ENCODE measurements at regions not wholly inside any gene's neighbourhood (a gene's known extent, or its start where the extent isn't known, plus 50 kb on each side); places are given as distances from the start of the nearest gene placed in this dataset.
"Not testable (repeated sequence)": the region's sequence is repeated elsewhere in the genome, so short reads cannot be mapped to it uniquely, and the experiment has no call there.

- DNase-seq, result no peak
These were observed 82.4 kb upstream of the MAGI3 start for GRCh38 chr1:113307771-113308445.

- not testable (repeated sequence) for DNase-seq
These were observed 77.7 kb upstream of the MAGI3 start for GRCh38 chr1:113312651-113313050.

GRCh38 chr1:113314600-113314999, 75.7 kb upstream of the MAGI3 start:
- no peak for DNase-seq

GRCh38 chr1:113320272-113320671, 70.0 kb upstream of the MAGI3 start:
- no peak for DNase-seq

GRCh38 chr1:113320972-113321680, 69.2 kb upstream of the MAGI3 start:
- DNase-seq, result no peak

GRCh38 chr1:113321771-113322387, 68.4 kb upstream of the MAGI3 start:
- no peak for DNase-seq

- no peak for DNase-seq
These were observed 67.9 kb upstream of the MAGI3 start for GRCh38 chr1:113322439-113322838.

GRCh38 chr1:113325022-113325421, 65.3 kb upstream of the MAGI3 start:
- DNase-seq, result peak; percentile 34

GRCh38 chr1:113326976-113327375, 63.3 kb upstream of the MAGI3 start:
- DNase-seq, result no peak

GRCh38 chr1:113333056-113333455, 57.3 kb upstream of the MAGI3 start:
- DNase-seq, result no peak

GRCh38 chr1:113340038-113340437, 50.3 kb upstream of the MAGI3 start:
- no peak for DNase-seq

All from EL (cell line).